Esophagus muscularis mucosa (tissue), 3 donors: ENCODE measurements at regions not wholly inside any gene's neighbourhood (a gene's known extent, or its start where the extent isn't known, plus 50 kb on each side); places are given as distances from the start of the nearest gene placed in this dataset.

ENCODE experiments used
- CTCF ChIP-seq, 3 experiments: fragments of 200-600 bp in 2 of 3; fragments of 450-650 bp in 1 of 3; sonication (generic) in 2 of 3; IDR thresholded peaks; one replicate each; pipeline ENCODE4 v1.5.1; 2017 to 2019; ENCODE audit warnings: antibody characterized with exemption in 3 of 3, mild to moderate bottlenecking in 2 of 3, moderate library complexity in 1 of 3
- POLR2A ChIP-seq: fragments of 450-650 bp; IDR thresholded peaks from one replicate; pipeline ENCODE4 v1.6.1; 2017; ENCODE audit warnings: antibody characterized with exemption, moderate library complexity, mild to moderate bottlenecking, low read depth
- POLR2AphosphoS5 ChIP-seq, 2 donors: sonication (generic); formaldehyde crosslinking; IDR thresholded peaks; one replicate each; pipeline ENCODE4 v1.6.1; 2017; ENCODE audit warnings: antibody characterized with exemption in 2 of 2

- TF ChIP-seq CTCF (IDR thresholded peaks at IDR 0.05) (no peak), POLR2A (no peak), POLR2AphosphoS5 (IDR thresholded peaks at IDR 0.05) (no peak)
Measured at GRCh38 chr12:23368590-23368989, 580.9 kb downstream of the SOX5 start.
